Esophagus squamous epithelium (tissue), 5 donors: ENCODE measurements at regions not wholly inside any gene's neighbourhood (a gene's known extent, or its start where the extent isn't known, plus 50 kb on each side); places are given as distances from the start of the nearest gene placed in this dataset.
"Not testable (repeated sequence)": the region's sequence is repeated elsewhere in the genome, so short reads cannot be mapped to it uniquely, and the experiment has no call there.

Experiments
- DNase-seq: peaks from one replicate; lab custom pipeline; 2025; lab: John Stamatoyannopoulos, UW
- H3K27ac ChIP-seq, 4 donors: fragments of 200-600 bp; sonication (generic); one replicate each; pipeline ENCODE4 v1.5.1; 2016 to 2019; ENCODE audit warnings: mild to moderate bottlenecking in 1 of 4
- H3K27me3 ChIP-seq, 4 donors: fragments of 200-600 bp; sonication (generic); 1 replicate in 3 of 4; 2 replicates in 1 of 4; pipeline versions ENCODE4 v1.5.1 to v1.6.0; 2017 to 2021; ENCODE audit warnings: antibody characterized with exemption in 1 of 4
- H3K36me3 ChIP-seq, 3 donors: fragments of 200-600 bp; sonication (generic); one replicate each; pipeline ENCODE4 v1.5.1; 2016 to 2019
- H3K4me1 ChIP-seq, 3 donors: fragments of 200-600 bp; sonication (generic); one replicate each; pipeline ENCODE4 v1.5.1; 2017 to 2019
- H3K4me3 ChIP-seq, 4 donors: fragments of 200-600 bp; sonication (generic); 1 replicate in 3 of 4; 2 replicates in 1 of 4; pipeline ENCODE4 v1.5.1; 2016 to 2019; ENCODE audit warnings: mild to moderate bottlenecking in 2 of 4, moderate library complexity in 1 of 4
- H3K9me3 ChIP-seq, 3 donors: fragments of 200-600 bp; sonication (generic); one replicate each; pipeline ENCODE4 v1.5.1; 2016 to 2019
- CTCF ChIP-seq, 6 experiments: fragments of 450-650 bp in 4 of 6; fragments of 200-600 bp in 2 of 6; sonication (generic) in 2 of 6; IDR thresholded peaks; one replicate each; pipeline ENCODE4 v1.5.1; 2016 to 2019; ENCODE audit warnings: antibody characterized with exemption in 6 of 6, mild to moderate bottlenecking in 4 of 6, moderate library complexity in 4 of 6
- POLR2A ChIP-seq, 4 donors: fragments of 450-650 bp; IDR thresholded peaks; one replicate each; pipeline ENCODE4 v1.6.1; 2017; ENCODE audit warnings: antibody characterized with exemption in 4 of 4, mild to moderate bottlenecking in 4 of 4, moderate library complexity in 3 of 4
- WGBS, 2 donors: methylation state at CpG; one replicate each; pipeline ENCODE4 v1.1.5; 2018; 5-methylcytosine and 5-hydroxymethylcytosine counted together
- intact Hi-C: fragments of 100-400 bp; cut with DNase I; formaldehyde crosslinking; loops from one replicate; pipeline ENCODE4 v1.15.0; 2022
- donor health status: DM: yes; HTN: yes; CAD: no.

- 78 to 82% methylated on average over 3 of the region's 3 CpGs for WGBS, 2 donors
- H3K4me1 ChIP-seq = no peaks in the 10 kb centered on the region
- no peaks in the 10 kb centered on the region for H3K9me3 ChIP-seq
- H3K36me3 ChIP-seq = no peaks in the 10 kb centered on the region
- no peak for TF ChIP-seq CTCF (IDR thresholded peaks at IDR 0.05)
- TF ChIP-seq POLR2A (IDR thresholded peaks at IDR 0.05) = no peak
- no peak overlapping the region for H3K27ac ChIP-seq
- no peak for DNase-seq
- no peak overlapping the region for H3K4me3 ChIP-seq
- no peaks in the 10 kb centered on the region for H3K27me3 ChIP-seq
- intact Hi-C loops = no loop called here
These were observed 55.4 kb downstream of the CTSL start for GRCh38 chr9:87781331-87781730.

GRCh38 chr9:87783180-87783579, 57.3 kb downstream of the CTSL start:
- Histone ChIP-seq H3K9me3 (no peaks in the 10 kb centered on the region), H3K27ac (no peak overlapping the region), H3K27me3 (no peaks in the 10 kb centered on the region), H3K36me3 (no peaks in the 10 kb centered on the region), H3K4me3 (no peak overlapping the region), H3K4me1 (no peaks in the 10 kb centered on the region)
- 66 to 90% methylated on average over 4 of the region's 4 CpGs for WGBS, 2 donors
- DNase-seq = no peak
- intact Hi-C loops = no loop called here
- no peak for TF ChIP-seq CTCF (IDR thresholded peaks at IDR 0.05)
- TF ChIP-seq POLR2A (IDR thresholded peaks at IDR 0.05) = no peak

GRCh38 chr9:87785315-87785970, 59.5 kb downstream of the CTSL start:
- H3K9me3 ChIP-seq, H3K4me1 ChIP-seq: not testable (repeated sequence)
- WGBS, 2 donors = 37 to 49% methylated on average over 6 to 7 of the region's 8 CpGs

GRCh38 chr9:87786423-87786822, 60.5 kb downstream of the CTSL start:
- DNase-seq = no peak
- TF ChIP-seq CTCF (IDR thresholded peaks at IDR 0.05) = no peak
- no peak for TF ChIP-seq POLR2A (IDR thresholded peaks at IDR 0.05)
- 68 to 100% methylated on average over 2 of the region's 2 CpGs for WGBS, 2 donors
- Histone ChIP-seq H3K4me1 (no peaks in the 10 kb centered on the region), H3K36me3 (no peaks in the 10 kb centered on the region), H3K9me3 (no peaks in the 10 kb centered on the region), H3K27ac (no peak overlapping the region), H3K27me3 (no peaks in the 10 kb centered on the region), H3K4me3 (no peak overlapping the region)
- intact Hi-C loops = no loop called here

More at GRCh38 chr9:87785315-87785970, 59.5 kb downstream of the CTSL start:
- DNase-seq, intact Hi-C loops, H3K4me3 ChIP-seq, H3K27me3 ChIP-seq, H3K36me3 ChIP-seq, H3K27ac ChIP-seq: not testable (repeated sequence)

- Histone ChIP-seq H3K27me3 (no peaks in the 10 kb centered on the region), H3K9me3 (no peaks in the 10 kb centered on the region), H3K4me1 (no peaks in the 10 kb centered on the region), H3K4me3 (no peak overlapping the region), H3K36me3 (no peaks in the 10 kb centered on the region), H3K27ac (no peak overlapping the region)
- 56 to 58% methylated on average over 2 of the region's 2 CpGs for WGBS, 2 donors
- TF ChIP-seq CTCF (IDR thresholded peaks at IDR 0.05) = no peak
- TF ChIP-seq POLR2A (IDR thresholded peaks at IDR 0.05) = no peak
- DNase-seq = no peak
- intact Hi-C loops = no loop called here
These were observed 61.0 kb downstream of the CTSL start for GRCh38 chr9:87786876-87787275.

- no peaks in the 10 kb centered on the region for H3K36me3 ChIP-seq
- H3K4me1 ChIP-seq = peaks cover 0 to 5% (median 0%) of the 10 kb centered on the region in 3 donors
- TF ChIP-seq CTCF (IDR thresholded peaks at IDR 0.05) = no peak
- TF ChIP-seq POLR2A (IDR thresholded peaks at IDR 0.05) = no peak
- DNase-seq = no peak
- H3K9me3 ChIP-seq = no peaks in the 10 kb centered on the region
- no peaks in the 10 kb centered on the region for H3K27me3 ChIP-seq
- intact Hi-C loops = no loop called here
- H3K27ac ChIP-seq = no peak overlapping the region
- H3K4me3 ChIP-seq = no peak overlapping the region
- WGBS, 2 donors = 76 to 89% methylated on average over 5 of the region's 5 CpGs
These were observed 61.8 kb downstream of the CTSL start for GRCh38 chr9:87787735-87788134.
